Activated CD4-positive, alpha-beta T cell treated with anti-CD3 and anti-CD28 coated beads, Interleukin-2, amount 10 ng/mL, durations not matched to agents 24 days and 14 days (primary cell): ENCODE measurements at regions not wholly inside any gene's neighbourhood (a gene's known extent, or its start where the extent isn't known, plus 50 kb on each side); places are given as distances from the start of the nearest gene placed in this dataset.
"Not testable (repeated sequence)": the region's sequence is repeated elsewhere in the genome, so short reads cannot be mapped to it uniquely, and the experiment has no call there.

Source experiments
- DNase-seq: peaks from one replicate; pipeline ENCODE4 v3.0.0; 2022
- H3K27ac Mint-ChIP-seq: one replicate; pipeline ENCODE4 v1.8.0; 2022; ENCODE audit warnings: mild to moderate bottlenecking, mixed read lengths
- H3K27me3 Mint-ChIP-seq: one replicate; pipeline ENCODE4 v1.8.0; 2022; ENCODE audit warnings: mixed read lengths
- H3K36me3 Mint-ChIP-seq: one replicate; pipeline ENCODE4 v1.8.0; 2022; ENCODE audit warnings: low read depth, mild to moderate bottlenecking, mixed read lengths
- H3K4me1 Mint-ChIP-seq: one replicate; pipeline ENCODE4 v1.8.0; 2021; ENCODE audit warnings: mixed read lengths
- H3K4me3 Mint-ChIP-seq: one replicate; pipeline ENCODE4 v1.8.0; 2022; ENCODE audit warnings: mild to moderate bottlenecking, moderate library complexity, mixed read lengths
- H3K9me3 Mint-ChIP-seq: one replicate; pipeline ENCODE4 v1.8.0; 2021; ENCODE audit warnings: mixed read lengths
- intact Hi-C: fragments of 100-400 bp; cut with micrococcal nuclease; formaldehyde crosslinking; loops from one replicate; pipeline ENCODE4 v1.15.1; 2023

DNA sequence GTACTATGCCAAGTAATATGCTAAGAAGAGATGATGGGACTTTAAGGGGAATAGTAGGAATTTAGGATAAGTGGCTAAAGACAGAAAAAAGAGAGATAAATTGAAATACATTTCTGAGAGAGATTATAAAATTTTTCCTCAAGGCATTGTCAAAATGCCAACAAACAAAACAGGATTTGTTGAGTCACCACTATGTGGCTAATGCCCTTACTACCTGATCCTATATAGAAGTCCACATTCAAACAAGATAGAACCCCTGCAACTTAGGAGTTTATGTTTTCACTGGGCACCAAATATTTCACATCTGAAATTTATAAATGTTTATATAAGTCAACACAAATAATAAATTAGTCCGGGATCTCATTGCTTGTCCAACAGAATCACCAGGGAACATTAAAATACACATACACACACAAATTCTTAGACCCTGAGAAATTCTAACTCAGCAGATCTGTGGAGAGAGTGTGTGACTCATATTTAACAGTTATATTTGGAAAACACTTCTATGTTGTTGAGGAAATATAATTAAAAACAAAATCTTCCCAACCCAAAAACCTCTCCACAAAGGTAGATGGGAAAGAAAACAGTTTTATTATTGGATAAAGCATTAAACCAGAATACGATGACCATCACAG lies 154.3 kb downstream of the PPP1R3A start:
- Mint-ChIP-seq H3K4me1 (no peaks in the 10 kb centered on the region), H3K27me3 (no peaks in the 10 kb centered on the region), H3K36me3 (no peaks in the 10 kb centered on the region), H3K9me3 (no peaks in the 10 kb centered on the region), H3K27ac (no peak overlapping the region), H3K4me3 (no peak overlapping the region)
- DNase-seq, result no peak
- intact Hi-C loops, result no loop called here

DNA sequence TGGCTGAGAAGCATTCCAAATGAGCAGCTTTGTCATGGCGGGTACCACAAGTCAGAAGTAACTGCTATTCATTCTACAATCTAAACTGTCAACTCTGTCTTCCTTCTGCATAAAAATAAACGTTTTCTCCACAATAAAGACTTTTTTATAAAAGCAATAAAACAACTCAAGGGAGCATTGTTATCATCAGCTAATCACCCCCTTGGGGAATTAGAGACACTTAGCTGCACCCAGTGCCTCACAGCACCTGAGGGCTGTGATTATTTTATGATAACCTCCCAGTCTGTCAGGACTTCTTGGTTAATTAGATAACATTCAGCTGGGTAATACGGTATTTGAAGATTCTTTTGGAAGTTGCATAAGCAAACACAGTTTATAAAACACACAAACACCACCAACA lies 155.6 kb downstream of the PPP1R3A start:
- no peaks in the 10 kb centered on the region for H3K9me3 Mint-ChIP-seq

DNA sequence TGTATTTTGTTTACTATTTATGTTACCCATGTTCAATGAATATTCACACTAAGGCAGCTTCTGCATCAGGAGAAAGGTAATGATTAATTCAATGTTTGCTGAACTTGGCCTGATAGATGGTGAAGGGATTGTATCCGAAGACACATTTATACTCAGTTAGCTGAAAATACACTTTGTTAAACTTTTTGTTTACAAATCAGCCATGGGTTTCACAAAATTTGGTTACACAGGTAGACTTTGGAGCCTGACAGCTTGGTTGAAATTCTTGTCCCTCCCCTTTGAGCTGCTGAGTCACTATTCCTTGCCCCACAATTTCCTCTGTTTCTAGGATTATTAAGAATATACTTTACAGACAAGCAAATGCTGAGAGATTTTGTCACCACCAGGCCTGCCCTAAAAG lies 162.6 kb downstream of the PPP1R3A start:
- Mint-ChIP-seq H3K9me3 (no peaks in the 10 kb centered on the region), H3K4me3 (no peak overlapping the region)

More for the DNA sequence above, 155.6 kb downstream of the PPP1R3A start:
- intact Hi-C loops, result no loop called here
- H3K36me3 Mint-ChIP-seq, result no peaks in the 10 kb centered on the region
- DNase-seq, result no peak
- no peak overlapping the region for H3K4me3 Mint-ChIP-seq
- H3K4me1 Mint-ChIP-seq, result no peaks in the 10 kb centered on the region
- H3K27me3 Mint-ChIP-seq, result no peaks in the 10 kb centered on the region
- H3K27ac Mint-ChIP-seq, result no peak overlapping the region

DNA sequence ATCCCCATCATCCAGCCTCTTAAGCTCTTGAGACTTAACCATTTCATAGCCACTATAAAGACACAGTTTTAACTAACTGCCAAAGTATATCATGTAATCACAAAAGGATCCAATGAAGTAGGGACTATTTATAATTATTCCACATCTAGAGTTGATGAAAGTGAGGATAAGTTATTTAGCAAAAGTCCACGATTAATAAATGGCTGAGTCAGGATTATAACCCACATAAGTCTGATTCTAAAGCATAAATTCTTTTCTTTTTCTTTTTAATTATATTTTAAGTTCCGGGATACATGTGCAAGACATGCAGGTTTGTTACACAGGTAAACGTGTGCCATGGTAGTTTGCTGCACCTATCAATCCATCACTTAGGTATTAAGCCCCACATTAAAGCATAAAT lies 166.1 kb downstream of the PPP1R3A start:
- no peak for DNase-seq
- no peaks in the 10 kb centered on the region for H3K4me1 Mint-ChIP-seq
- no peaks in the 10 kb centered on the region for H3K27me3 Mint-ChIP-seq
- no peaks in the 10 kb centered on the region for H3K9me3 Mint-ChIP-seq
- H3K36me3 Mint-ChIP-seq, result no peaks in the 10 kb centered on the region
- intact Hi-C loops, result no loop called here
- H3K27ac Mint-ChIP-seq, result no peak overlapping the region
- no peak overlapping the region for H3K4me3 Mint-ChIP-seq

More for the DNA sequence above, 162.6 kb downstream of the PPP1R3A start:
- no peaks in the 10 kb centered on the region for H3K36me3 Mint-ChIP-seq
- no peaks in the 10 kb centered on the region for H3K27me3 Mint-ChIP-seq
- no peaks in the 10 kb centered on the region for H3K4me1 Mint-ChIP-seq
- H3K27ac Mint-ChIP-seq, result no peak overlapping the region
- intact Hi-C loops, result no loop called here
- DNase-seq, result no peak

DNA sequence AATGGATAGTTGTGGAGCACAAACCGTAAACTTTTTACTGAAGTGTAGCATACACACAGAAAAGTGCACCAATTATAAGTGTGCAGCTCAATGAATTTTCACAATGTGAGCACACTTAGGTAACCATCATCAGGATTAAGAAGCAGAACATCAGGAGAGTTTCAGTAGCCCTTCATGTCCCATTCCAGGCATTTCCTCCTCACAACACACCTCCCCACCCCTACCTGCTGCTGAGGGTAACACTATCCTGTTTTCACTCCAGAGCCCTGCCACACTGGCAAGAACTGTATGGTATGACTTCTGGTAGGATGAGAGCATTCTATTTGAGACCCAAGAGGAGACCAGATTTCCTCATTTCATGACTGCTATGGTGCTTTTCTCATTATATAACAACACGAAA lies 166.5 kb downstream of the PPP1R3A start:
- no peak for DNase-seq
- intact Hi-C loops, result no loop called here
- Mint-ChIP-seq H3K36me3 (no peaks in the 10 kb centered on the region), H3K27me3 (no peaks in the 10 kb centered on the region), H3K4me1 (no peaks in the 10 kb centered on the region), H3K27ac (no peak overlapping the region), H3K9me3 (no peaks in the 10 kb centered on the region), H3K4me3 (no peak overlapping the region)

DNA sequence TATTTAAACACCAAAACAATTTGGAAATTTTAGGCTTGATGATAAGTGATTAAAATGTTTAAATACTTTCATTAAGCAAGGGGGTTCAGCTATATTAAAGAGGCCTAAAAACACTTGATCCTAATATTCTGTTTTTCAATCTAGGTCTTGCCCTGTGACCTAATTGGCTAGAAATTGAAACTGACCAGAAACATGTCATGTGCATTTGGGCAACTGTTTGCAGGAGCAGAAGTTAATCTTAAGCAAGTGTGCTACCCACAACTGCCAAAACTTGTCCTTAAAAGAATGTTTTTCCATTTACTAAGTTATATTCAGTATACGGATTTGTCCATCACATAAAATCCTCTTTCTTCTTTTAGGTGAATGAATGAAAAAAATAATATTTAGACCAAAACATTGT lies 167.3 kb downstream of the PPP1R3A start:
- Mint-ChIP-seq H3K9me3 (no peaks in the 10 kb centered on the region), H3K27me3 (no peaks in the 10 kb centered on the region), H3K4me3 (no peak overlapping the region), H3K4me1 (no peaks in the 10 kb centered on the region), H3K27ac (no peak overlapping the region), H3K36me3 (no peaks in the 10 kb centered on the region)
- no peak for DNase-seq
- intact Hi-C loops, result no loop called here

DNA sequence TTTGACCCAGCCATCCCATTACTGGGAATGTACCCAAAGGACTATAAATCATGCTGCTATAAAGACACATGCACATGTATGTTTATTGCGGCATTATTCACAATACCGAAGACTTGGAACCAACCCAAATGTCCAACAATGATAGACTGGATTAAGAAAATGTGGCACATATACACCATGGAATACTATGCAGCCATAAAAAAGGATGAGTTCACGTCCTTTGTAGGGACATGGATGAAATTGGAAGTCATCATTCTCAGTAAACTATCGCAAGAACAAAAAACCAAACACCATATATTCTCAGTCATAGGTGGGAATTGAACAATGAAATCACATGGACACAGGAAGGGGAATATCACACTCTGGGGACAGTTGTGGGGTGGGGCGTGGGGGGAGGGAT lies 170.4 kb downstream of the PPP1R3A start:
- H3K27me3 Mint-ChIP-seq, H3K27ac Mint-ChIP-seq, H3K9me3 Mint-ChIP-seq, DNase-seq, H3K36me3 Mint-ChIP-seq, intact Hi-C loops, H3K4me3 Mint-ChIP-seq, H3K4me1 Mint-ChIP-seq: not testable (repeated sequence)

DNA sequence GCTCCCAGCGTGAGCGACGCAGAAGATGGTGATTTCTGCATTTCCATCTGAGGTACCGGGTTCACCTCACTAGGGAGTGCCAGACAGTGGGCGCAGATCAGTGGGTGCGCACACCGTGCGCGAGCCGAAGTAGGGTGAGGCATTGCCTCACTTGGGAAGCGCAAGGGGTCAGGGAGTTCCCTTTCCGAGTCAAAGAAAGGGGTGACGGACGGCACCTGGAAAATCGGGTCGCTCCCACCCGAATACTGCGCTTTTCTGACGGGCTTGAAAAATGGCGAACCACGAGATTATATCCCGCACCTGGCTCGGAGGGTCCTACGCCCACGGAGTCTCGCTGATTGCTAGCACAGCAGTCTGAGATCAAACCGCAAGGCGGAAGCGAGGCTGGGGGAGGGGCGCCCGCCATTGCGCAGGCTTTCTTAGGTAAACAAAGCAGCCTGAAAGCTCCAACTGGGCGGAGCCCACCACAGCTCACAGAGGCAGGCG lies 175.8 kb downstream of the PPP1R3A start:
- intact Hi-C loops, H3K27me3 Mint-ChIP-seq: not testable (repeated sequence)

DNA sequence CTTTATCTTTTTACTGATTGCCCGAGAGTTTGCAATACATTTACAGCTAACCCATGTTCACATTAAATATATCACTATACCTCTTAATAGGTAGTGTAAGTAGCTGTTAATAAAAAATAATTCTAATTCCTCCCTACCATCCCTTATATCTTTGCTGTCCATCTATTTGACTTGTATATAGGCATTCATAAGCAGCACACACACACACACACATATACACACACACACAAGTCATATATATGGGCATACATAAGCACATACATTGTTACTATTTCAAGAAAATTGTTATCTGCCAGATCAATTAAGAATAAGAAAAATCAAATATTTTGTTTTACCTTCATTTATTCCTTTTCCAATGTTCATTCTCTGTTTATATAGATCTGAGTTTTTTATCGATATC lies 176.4 kb downstream of the PPP1R3A start:
- Mint-ChIP-seq H3K9me3 (no peaks in the 10 kb centered on the region), H3K4me1 (no peaks in the 10 kb centered on the region), H3K27me3 (no peaks in the 10 kb centered on the region), H3K4me3 (no peak overlapping the region), H3K27ac (no peak overlapping the region), H3K36me3 (no peaks in the 10 kb centered on the region)
- no peak for DNase-seq
- intact Hi-C loops, result no loop called here

More for the DNA sequence above, 175.8 kb downstream of the PPP1R3A start:
- not testable (repeated sequence) for H3K4me1 Mint-ChIP-seq, H3K27ac Mint-ChIP-seq, H3K36me3 Mint-ChIP-seq, H3K4me3 Mint-ChIP-seq, H3K9me3 Mint-ChIP-seq, DNase-seq

DNA sequence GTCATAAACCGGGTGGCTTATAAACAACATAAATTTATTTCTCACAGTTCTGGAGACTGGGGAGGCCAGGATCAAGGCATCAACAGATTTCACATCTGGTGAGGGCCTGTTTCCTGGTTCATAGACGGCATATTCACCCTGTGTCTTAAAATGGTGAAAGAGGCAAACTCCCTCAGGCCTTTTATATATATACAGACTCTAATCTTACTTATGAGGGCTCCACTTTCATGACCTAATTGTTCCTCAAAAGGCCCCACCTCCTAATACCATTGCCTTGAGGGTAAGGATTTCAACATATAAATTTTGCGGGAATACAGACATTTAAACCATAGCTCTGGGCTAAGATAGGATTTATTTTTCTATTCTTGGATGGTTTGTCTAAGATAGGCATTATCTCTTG lies 187.2 kb downstream of the PPP1R3A start:
- intact Hi-C loops, result no loop called here
- no peak for DNase-seq
- H3K27ac Mint-ChIP-seq, result no peak overlapping the region
- H3K36me3 Mint-ChIP-seq, result no peaks in the 10 kb centered on the region
- H3K27me3 Mint-ChIP-seq, result no peaks in the 10 kb centered on the region
- no peaks in the 10 kb centered on the region for H3K4me1 Mint-ChIP-seq
- no peak overlapping the region for H3K4me3 Mint-ChIP-seq
- H3K9me3 Mint-ChIP-seq, result no peaks in the 10 kb centered on the region

DNA sequence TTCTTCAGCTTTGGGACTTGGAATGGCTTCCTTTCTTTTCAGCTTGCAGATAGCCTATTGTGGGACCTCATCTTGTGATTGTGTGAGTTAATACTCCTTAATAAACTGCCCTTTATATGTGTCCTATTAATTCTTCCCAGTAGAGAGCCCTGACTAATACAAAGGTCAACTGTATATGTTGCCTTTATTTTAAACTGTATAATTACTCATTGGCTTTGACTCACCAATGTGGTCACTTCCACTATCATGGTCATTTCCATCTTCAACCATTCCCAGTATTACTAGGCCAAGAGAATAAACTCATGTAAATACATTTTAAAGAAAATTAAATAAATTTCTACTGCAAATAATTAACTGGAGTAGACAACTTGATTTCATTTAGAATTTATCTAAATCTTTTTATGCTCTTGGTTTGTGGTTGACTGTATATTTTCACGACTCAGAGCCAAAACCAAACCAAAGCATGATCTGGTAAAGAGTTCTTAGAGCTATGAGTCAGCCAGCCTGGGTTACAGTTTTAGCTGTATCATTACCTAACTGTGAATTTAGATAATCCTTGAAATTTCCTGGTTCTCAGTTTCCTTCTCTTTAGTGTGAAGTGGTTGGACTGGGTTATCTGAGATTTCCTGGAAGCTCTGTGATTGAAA lies 188.4 kb downstream of the PPP1R3A start:
- Mint-ChIP-seq H3K4me3 (no peak overlapping the region), H3K36me3 (no peaks in the 10 kb centered on the region), H3K27ac (no peak overlapping the region), H3K9me3 (no peaks in the 10 kb centered on the region), H3K4me1 (no peaks in the 10 kb centered on the region), H3K27me3 (no peaks in the 10 kb centered on the region)
- intact Hi-C loops, result no loop called here
- no peak for DNase-seq

DNA sequence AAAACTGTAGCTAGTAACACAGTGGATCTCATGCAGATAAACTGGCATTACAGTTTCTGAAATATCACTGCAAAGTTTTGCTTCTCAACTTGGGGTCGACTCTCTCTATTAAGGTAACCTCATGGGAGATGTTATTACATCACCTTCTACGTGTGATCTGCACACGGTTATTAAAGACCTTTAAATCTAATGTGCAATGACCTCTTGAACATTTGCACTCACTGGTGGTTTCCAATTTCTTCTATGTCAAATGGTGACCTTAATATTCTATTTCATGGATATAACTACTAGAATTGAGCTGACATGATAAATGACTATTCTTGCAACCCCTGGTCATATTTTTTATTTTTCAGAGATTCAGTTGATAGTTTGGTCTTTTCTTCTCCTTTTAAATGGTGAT lies 191.3 kb downstream of the PPP1R3A start:
- Mint-ChIP-seq H3K27me3 (no peaks in the 10 kb centered on the region), H3K27ac (no peak overlapping the region), H3K4me1 (no peaks in the 10 kb centered on the region), H3K4me3 (no peak overlapping the region), H3K9me3 (no peaks in the 10 kb centered on the region), H3K36me3 (no peaks in the 10 kb centered on the region)
- intact Hi-C loops, result no loop called here
- DNase-seq, result no peak

DNA sequence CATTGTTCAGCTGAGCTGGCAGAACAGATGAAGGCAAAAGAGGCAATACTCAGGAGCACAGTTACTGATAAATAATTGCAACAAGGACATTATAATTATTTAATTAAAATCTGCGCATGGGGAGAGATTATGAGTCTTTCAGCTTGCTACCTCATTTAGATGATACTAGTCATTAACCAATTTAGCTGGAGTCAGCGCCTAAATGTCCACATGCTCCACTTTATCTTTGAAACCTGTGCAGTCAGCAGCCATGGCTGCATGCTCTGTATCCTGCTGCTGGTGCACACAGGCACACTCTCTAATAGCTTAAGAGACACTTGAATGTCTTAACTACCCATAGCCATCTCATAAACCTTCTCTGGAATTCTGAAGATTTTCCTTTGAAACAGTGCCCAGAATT lies 196.8 kb downstream of the PPP1R3A start:
- Mint-ChIP-seq H3K4me1 (no peaks in the 10 kb centered on the region), H3K27ac (no peak overlapping the region), H3K4me3 (no peak overlapping the region), H3K9me3 (no peaks in the 10 kb centered on the region), H3K36me3 (no peaks in the 10 kb centered on the region), H3K27me3 (no peaks in the 10 kb centered on the region)
- intact Hi-C loops, result no loop called here
- no peak for DNase-seq

DNA sequence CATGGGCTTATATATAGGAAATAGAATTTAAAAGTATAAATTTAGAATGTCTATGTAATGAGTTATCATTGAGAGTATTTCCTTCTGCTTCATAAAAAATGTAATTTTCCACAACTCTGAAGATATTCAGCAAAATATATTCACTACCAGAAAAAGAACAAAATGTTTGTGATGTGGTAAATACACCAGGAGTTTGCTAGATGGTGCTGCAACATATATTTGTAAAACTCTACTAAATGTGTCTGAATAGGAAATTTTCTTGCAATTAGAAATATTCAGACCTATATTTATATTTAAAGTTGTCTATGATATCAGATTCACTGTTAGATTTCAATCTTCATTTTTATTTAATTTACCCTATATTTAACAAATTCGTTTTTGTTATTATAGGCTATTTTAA lies 201.1 kb downstream of the PPP1R3A start:
- Mint-ChIP-seq H3K36me3 (no peaks in the 10 kb centered on the region), H3K9me3 (no peaks in the 10 kb centered on the region), H3K27ac (no peak overlapping the region), H3K27me3 (no peaks in the 10 kb centered on the region), H3K4me3 (no peak overlapping the region), H3K4me1 (no peaks in the 10 kb centered on the region)
- no peak for DNase-seq
- intact Hi-C loops, result no loop called here
